GM12873 (cell line): ENCODE measurements at regions not wholly inside any gene's neighbourhood (a gene's known extent, or its start where the extent isn't known, plus 50 kb on each side); places are given as distances from the start of the nearest gene placed in this dataset.

ENCODE experiments used
- TF ChIP-seq, protein P1 (sequence below): IDR thresholded peaks from 2 replicates; pipeline ENCODE4 v1.5.1; 2012; ENCODE audit warnings: low read depth, mild to moderate bottlenecking, moderate library complexity, low read length, control low read depth; ENCODE audit not compliant: insufficient read depth; ENCODE audit errors: missing control alignments

DNA sequence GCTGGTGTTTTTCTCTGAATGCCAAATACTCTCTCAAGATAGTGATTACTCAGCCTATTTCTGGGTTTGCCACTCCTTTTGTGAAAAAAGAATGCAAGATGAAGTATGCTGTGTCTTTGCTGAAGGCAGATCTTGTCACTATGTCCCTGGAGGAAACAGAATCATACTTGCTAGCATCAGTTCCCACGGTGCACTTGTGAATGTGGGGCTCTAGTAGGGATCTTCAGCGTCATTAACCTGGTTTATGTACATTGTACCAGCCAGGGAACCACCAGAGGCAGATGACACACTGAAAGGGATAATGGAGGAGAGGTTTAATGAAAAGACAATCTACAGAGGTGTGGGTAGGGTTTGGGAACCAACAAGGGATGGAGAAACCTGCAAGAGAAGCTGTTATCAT, 131.0 kb upstream of the CXCR4 start:
- TF ChIP-seq, protein P1, sequence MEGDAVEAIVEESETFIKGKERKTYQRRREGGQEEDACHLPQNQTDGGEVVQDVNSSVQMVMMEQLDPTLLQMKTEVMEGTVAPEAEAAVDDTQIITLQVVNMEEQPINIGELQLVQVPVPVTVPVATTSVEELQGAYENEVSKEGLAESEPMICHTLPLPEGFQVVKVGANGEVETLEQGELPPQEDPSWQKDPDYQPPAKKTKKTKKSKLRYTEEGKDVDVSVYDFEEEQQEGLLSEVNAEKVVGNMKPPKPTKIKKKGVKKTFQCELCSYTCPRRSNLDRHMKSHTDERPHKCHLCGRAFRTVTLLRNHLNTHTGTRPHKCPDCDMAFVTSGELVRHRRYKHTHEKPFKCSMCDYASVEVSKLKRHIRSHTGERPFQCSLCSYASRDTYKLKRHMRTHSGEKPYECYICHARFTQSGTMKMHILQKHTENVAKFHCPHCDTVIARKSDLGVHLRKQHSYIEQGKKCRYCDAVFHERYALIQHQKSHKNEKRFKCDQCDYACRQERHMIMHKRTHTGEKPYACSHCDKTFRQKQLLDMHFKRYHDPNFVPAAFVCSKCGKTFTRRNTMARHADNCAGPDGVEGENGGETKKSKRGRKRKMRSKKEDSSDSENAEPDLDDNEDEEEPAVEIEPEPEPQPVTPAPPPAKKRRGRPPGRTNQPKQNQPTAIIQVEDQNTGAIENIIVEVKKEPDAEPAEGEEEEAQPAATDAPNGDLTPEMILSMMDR = no peak

DNA sequence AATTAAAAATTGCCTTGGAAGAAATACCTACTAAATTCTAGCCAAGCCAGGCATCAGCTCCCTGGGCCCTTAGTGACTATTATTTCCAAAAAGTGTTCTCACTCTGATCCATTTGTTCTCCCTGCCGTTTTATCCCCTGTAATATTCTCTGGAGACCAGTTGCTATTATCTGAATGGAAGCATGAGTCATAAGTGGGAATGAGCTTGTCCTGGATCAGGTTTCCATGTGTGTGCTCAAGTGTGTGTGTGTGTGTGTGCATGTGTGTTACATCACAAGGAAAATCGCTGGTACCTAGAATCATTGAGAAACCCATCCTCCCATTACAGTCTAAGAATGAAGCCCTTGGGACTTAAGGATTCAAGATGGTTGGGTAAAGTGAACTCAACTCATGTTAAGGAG, 130.3 kb upstream of the CXCR4 start:
- TF ChIP-seq, protein P1 = no peak

DNA sequence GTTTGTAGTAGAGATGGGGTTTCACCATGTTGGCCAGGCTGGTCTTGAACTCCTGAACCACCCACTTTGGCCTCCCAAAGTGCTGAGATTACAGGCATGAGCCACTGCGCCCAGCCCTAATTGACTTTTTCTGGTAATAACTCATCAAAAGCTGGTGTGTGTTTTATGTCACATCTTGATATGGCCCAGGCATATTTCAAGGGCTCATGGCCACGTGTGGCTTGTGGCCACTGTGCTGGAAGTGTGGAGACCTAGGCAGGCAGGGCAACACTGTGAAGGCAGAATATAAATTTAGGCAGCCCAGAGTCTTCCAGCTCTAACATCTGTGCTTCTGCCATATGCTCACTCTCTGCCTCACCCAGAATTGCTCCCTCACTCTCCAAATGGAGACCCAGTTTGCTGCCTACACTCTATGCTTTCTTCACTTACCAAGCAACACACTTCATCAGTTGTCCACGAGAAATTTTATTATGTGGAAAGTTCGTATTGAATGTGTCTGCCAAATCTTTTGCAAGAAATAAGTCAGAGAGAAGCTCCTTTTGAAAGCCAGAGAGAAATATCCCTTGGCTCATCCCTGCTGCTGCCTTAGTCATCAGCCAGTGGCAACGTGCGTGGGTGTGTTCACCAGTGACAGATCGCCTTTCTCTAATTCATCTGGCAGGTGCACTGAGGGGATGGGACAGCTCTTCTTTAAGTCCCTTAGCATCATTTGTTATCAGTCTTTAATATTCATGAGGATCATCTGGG, 129.4 kb upstream of the CXCR4 start:
- TF ChIP-seq, protein P1 = no peak

DNA sequence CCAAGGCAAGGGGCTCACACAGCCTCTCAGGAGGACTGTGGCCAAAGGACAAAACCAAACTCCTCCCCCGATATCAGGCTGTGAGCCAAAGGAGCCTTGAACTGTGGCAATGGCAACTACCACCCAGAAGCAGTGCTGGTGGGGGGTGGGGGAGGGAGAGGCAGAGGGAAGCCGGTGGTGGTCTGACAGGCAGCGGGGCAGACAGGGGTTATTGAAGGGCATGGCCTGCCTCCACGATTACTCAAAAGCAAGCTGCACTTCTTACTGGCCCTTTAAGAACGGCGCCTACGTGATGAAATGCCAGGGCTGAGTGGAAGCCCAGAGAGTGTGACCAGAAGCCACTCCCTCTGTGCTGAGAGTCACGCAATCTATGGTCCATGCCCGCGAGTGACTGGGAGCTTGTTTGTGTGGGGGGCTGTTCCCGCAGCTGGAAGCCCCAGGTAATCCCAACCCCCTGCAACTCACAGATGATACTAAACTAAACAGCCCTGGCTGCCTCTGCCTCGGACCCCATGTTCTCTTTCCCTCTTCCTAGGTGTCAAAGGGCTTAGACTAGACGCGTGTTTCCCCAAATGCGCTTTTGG, 128.2 kb upstream of the CXCR4 start:
- TF ChIP-seq, protein P1 = no peak

DNA sequence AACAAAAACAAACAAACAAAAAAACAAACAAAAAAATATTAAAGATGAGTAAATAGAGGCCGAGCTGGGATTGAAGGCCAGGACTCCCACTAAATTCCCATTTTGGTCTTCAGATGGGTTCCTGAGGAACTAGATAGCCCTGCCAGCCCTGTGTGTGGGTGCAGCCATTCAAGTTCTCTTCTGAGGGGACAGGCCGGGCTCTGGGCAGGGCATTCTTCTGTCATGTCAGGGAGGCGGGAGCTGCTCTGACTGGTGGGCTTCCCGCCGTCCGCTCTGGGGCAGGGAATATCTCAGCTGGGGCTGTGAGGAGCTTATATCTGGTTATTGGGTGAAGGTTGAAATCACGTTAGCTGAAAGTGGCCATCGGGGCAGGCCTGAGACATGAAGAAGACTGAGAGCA, 127.3 kb upstream of the CXCR4 start:
- TF ChIP-seq, protein P1 = no peak

DNA sequence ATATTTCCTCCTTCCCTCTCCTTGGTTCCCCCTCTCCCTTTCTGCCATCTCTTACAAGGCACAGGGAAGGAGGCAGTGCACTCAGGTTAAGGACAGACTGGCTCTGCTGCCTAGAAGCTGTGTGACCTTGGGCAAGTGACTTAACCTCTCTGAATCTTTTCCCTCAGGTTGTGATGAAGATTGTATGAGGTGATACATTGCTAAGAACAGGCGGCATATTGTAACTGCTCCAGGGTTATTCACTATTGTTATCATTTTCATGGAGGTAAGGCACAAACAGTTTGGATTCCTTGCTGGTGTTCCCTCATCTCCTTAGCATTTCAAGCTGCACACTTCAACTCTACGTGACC, 126.6 kb upstream of the CXCR4 start:
- TF ChIP-seq, protein P1 = no peak

DNA sequence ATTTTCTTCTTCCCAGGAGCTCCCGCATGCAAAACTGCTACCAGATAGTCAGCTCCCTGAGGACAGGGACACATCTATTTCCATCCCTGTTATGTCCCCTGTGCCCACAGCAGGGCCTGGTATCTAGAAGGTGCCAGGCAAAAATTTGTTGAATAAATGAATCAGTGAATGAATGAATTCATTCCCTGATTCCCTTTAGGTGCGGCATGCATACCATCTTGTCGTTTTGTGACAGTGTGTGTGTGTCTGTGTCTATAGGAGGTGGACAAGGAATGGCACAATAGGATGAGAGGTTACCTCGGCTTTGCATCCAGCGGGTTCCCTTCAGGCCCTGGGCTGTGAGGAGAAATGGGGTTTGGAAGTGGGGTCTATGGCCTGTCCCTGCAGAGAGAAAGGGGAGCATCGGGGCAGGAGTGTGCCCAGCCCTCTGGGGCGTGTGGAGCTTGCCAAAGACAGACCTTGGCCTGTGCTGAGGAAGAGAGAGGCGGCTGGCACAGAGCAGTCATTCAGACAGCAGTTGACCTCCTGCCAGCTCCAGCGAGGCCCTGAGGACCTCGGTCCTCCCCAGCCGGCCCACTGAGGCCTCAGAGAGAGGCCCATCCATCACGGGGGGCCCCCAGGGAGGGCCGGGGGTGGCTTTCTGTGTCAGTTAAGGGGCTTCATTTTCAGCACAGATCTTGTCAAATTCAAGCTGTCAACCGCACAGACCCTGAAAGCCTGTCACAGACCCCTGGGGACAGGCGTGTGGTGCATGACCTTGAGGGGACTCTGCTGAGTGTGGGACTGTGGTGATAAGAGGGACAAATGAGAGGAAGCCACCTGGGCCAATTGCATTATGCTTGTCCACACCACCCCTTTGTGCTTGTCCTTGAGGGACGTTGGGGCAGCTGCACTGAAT, 125.9 kb upstream of the CXCR4 start:
- TF ChIP-seq, protein P1 = no peak
